Activated CD4-positive, alpha-beta T cell treated with anti-CD3 and anti-CD28 coated beads for 48 hours (primary cell): ENCODE measurements at regions not wholly inside any gene's neighbourhood (a gene's known extent, or its start where the extent isn't known, plus 50 kb on each side); places are given as distances from the start of the nearest gene placed in this dataset.
"Not testable (repeated sequence)": the region's sequence is repeated elsewhere in the genome, so short reads cannot be mapped to it uniquely, and the experiment has no call there.

Experiments
- DNase-seq: peaks from one replicate; pipeline ENCODE4 v3.0.0-alpha.2; 2020

DNA sequence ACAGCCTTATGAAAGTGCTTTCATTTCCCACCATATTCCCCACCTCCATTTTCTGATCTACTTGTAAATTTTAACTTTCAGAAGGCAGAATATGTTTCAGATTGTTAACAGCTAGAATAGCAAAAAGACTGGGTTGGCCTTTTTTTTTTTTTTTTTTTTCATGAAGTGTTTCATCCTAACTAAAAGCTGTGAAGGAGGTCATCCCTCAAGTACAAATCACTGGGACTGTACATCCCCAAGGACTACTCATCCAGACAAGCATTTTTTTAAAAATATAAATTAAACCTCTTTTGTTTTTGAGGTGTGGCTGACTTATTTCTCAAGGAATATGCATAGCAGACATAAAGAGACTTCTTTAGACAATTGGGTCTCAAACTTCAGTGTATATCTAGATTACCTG lies 542.1 kb upstream of the TUSC1 start:
- no peak for DNase-seq

DNA sequence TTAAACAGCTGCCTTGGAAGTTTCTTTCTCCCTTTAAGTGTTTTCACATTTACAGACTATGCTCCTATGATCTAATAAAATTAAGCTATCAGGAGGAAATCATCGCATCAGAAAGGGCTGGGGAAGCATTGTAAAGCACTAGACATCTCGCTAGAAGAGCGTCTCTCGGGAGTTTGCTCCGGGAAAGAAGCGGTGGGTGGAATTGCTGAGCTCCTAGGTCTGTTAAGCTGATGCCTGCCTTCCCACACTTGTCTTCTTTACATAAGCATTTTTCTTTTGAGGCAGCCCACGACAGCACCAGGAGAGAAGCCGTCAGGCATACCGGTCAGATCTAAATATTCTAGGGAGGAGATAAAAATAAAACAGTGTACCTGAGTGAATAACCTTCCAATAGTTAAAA lies 541.7 kb upstream of the TUSC1 start:
- no peak for DNase-seq

DNA sequence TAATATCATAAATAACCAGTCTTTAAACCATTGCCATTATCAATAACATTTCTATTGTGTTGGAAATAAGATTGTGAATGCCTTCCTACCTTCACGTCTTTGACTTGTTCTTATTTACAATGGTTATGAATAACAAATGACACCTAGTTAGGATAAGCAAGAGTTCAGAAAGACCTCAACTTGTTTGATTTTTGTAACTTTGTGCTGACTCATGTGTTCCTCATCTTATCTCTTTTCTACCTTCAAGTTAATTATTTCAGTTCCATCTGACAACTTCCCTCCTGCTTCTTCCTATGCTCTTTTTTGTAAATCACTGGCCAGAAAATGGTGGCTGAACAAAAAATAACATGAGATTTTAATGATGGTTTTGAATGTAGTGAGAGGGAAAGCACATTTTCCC lies 538.5 kb upstream of the TUSC1 start:
- DNase-seq: no peak

DNA sequence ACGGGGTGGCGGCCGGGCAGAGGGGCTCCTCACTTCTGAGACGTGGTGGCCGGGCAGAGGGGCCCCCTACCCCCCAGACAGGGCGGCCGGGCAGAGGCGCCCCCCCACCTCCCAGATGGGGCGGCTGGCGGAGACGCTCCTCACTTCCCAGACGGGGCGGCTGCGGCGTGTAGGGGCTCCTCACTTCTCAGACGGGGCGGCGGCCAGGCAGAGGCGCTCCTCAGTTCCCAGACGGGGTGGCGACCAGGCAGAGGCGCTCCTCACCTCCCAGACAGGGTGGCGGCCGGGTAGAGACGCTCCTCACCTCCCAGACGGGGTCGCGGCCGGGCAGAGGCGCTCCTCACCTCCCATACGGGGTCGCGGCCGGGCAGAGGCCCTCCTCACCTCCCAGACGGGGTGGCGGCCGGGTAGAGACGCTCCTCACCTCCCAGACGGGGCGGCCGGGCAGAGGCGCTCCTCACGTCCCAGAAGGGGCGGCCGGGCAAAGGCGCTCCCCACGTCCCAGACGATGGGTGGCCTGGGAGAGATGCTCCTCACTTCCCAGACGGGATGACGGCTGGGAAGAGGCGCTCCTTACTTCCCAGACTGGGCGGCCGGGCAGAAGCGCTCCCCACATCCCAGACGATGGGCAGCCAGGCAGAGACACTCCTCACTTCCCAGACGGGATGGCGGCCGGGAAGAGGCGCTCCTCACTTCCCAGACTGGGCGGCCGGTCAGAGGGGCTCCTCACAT lies 536.6 kb upstream of the TUSC1 start:
- DNase-seq: not testable (repeated sequence)

DNA sequence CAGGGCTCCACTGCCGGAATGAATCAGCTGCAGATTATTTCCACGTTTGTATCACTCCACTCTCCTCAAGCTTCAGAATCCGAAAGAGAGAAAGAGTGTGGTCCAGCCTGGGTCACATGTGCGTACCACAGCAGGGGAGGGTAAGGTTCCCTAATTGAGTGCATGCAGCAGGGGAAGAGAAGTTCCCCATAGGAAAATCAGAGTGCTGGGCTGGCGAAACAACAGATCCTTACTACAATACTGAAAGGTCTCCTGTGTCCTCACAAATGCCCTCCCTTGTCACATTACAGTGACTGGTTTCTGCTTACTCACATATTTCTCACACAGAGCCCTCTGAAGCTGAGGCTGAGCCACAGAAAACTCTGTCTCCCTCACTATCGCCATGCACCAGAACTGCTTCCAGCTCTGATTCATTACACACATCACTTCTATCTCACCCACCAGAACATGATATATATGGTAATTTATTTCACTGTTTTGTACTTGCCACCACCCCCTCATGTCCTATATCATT lies 532.2 kb upstream of the TUSC1 start:
- no peak for DNase-seq

DNA sequence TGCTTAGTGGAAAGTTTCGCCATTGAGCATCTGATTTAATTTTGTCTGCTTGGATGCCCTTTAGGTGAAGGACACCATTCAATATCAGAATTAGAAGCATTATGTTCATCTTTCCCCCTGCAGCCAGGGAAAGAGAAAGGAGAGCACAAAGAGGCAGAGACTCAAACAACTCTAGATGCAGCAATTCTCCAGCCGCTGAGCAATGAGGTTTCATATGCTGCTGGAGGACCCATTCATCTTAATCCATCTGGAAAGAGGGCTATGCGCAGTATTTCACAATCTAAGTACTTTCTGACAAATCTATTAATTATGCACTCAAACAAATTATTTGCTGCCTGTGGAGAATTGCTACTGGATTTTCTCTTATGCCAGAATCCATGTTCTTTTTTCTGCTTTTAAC lies 527.0 kb upstream of the TUSC1 start:
- no peak for DNase-seq

DNA sequence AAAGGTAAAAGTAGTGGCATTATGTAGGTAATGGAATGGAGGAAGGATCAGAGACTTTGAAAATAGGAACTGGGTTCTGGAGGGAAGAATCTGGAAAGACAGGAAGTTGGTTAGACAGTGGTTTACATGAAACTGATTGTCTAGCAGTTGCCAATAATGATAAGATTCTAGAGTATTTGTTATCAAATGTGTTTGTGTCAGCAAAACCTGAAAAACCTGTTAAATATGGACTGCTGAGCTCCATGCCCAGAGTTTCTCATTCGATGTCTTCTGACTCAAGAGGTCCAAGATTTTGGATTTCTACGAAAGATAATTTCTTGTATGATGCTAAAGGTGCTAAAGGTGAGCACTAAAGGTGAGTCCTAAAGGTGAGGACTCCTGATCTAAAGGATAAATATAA lies 515.0 kb upstream of the TUSC1 start:
- DNase-seq: no peak

DNA sequence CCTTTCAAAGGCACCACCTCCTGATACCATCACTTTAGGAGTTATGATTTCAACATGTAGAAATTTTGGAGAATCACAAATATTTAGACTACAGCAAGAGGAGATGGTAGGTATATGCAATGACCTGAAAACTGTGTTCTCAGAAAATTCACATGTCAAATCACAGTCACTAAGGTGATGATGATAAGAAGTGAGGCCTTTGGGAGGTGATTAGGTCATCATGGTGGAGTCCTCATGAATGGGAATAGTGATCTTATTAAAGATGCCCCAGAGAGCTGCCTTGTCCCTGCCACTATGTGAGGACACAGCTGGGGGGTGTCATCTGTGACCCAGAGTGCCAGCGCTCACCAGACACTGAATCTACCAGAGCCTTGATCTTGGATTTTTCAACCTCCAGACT lies 513.5 kb upstream of the TUSC1 start:
- DNase-seq: no peak

DNA sequence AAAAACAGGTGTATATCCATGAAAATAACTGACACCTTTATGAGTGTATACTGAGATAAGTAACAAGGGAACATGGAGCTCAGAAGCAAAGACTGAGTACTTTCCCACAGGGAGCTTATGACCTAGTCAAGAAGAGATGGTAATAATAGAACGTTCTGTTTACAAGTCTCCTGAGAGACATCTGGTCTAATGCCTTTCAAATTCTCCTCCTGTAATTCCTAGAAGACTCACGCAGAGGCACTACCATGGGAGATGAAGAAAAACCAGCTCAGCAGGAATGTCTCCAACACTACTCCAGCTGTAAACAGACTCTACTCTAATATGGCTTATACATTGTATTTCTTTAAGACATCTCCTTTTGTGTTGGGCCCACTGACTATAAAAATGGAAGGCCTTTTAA lies 503.6 kb upstream of the TUSC1 start:
- no peak for DNase-seq

DNA sequence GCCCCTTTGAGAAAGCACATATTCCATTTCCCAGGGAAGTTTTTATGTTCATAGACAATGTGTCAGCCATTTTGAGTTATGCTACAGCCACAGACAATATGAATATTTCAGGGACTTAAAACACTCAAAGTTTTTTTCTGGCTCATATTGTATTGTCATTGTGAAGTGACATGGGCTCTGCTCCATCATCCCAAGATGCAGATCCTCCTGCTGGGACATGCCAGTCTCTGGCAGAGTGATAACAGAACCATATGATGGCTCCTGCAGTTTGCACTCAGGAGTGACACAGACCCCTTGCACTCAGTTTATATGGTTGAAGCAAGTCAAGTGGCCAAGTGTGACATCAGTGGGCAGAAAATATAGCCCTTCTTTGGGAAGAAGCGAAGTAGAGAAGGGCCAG lies 498.4 kb upstream of the TUSC1 start:
- no peak for DNase-seq

DNA sequence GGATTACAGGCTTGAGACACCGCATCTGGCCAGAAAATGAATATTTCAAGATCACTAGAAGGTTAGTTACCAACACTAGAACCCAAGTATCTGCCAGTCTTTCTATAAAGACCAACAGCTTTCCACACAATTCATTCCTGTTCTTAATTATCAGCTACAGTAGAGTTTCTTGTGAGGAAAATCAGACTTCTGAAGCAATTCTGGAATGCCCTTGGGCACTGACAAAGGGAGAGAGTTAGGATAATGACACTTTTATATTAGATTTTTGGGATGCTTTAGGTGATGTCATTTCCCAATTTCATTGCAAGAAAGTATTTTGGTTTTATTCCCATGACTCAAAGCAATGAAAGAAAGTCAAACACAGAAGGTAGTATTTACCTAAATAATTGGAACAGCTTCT lies 497.0 kb upstream of the TUSC1 start:
- DNase-seq: no peak

DNA sequence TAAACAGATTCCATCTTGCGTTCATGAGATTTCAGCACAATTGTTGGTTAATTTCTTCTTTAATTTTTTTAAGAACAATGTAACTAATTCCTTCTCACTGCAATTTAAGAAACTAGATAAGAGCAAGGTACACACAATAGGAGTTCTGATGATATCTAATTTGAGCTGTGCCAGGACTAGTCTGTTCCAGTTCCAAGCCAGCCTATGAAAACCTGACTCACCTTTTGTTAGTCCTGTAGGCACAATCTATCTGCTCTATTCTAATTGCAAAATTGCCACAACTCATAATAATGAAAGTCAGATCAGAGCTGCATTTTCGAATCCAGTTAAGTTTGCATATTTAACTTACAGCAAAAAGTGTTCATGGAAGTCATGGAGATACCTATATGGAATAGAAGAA lies 494.1 kb upstream of the TUSC1 start:
- DNase-seq: no peak

DNA sequence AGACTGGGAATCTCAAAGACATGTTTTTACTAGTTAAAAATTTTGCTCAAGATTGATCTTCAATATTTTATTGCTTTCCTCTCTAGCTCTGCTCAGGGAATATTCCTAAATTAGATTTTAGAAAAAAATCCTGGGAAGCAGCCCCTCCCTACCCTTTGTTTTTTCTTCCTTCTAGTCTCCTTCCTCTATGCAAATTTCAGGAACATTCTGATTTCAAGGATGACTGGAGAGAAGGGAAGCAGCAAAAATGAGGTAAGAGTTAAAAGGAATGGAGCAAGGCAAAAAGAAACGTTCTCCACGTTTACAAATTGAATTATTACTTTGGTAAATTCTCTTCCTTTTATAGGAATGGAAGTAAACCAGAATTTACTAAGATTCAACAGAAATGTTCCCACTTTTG lies 493.4 kb upstream of the TUSC1 start:
- no peak for DNase-seq

DNA sequence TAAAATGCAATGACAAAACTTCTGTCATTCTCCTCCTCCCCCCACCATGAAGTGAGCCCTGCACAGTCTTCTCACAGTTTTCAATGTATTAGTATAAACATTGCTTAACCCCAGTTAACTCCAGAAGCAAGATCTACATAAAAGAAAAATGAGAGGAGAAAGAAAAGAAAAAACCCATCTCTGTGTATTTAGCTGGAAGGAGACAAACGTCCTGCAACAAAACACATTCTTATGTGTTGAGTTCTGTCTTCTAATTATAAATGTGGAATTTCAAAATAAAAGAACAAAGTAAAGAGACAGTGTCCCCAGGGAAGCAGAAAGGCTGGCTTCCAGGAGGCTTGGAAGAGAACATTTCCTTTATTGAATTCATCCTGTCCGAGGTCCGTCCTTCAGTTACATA lies 491.9 kb upstream of the TUSC1 start:
- no peak for DNase-seq

DNA sequence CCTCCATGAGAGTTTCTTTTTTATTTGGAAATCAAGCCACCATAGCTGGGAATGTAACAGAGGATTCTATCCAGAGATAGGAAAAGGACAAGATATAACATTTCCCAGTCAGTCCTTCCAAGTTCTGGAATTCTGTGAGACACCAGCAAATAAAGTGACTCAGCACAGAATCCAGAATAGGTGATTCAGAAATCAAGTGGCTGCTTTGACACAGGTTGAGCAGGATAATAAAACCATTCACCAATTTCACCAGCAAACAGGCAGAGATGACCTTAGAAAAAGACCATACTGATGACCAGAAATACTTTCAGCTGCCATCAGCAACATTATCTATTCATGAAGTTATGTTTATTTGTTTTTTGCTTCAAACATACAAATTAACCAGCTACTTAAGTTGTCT lies 491.5 kb upstream of the TUSC1 start:
- no peak for DNase-seq

DNA sequence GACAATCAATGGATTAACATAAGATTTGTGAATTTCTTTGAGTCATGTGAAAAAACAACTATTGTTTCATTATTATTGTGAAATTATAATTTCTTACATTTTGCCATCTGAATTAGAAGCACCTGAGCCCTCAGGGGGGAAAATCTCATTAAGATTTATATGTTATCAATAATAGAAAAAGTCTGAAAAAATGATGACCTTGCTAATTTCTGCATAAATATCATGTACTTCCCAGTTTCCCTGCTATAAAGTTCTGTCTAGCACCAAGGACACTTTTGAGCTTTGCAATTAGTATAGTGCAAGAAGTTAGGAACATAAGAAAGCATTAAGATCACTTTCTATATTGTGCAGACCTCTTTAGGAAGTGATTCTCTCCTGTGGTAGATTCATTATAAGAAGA lies 488.3 kb upstream of the TUSC1 start:
- no peak for DNase-seq

DNA sequence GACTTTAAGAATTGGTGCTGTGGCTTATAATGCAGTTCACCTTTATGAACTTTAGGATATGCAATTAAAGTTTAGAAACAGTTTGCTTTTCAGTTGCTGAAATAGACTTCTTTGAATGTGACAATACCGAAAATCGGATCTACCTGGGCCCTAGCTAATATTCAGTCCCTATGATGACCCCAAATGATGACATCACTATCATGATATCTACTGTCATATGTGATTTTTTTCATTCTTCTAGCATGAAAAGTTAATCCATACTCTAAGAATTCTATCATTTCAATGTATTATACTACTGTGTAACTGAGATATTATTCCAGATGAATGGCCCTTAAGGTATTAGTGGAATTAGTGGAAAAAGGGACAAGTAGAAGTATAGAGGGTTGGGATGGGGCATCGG lies 487.2 kb upstream of the TUSC1 start:
- DNase-seq: no peak

DNA sequence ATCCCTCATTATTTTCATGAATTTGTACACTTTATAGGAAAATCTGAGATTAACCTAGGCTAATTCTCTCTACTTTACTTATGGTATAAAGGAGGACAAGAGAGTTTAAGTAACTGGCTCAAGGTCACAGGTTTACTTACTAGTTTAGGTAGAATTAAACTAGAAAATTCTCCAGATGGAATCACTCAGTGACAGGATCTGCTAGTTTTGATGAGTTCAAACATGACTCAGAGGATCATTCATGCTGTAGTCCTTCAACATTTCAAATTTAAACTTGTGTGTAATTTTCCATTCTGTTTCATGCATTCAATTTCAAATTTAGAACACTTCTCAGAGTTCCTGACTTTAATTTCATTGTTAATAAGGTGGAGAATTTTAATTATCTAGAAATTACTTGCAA lies 485.7 kb upstream of the TUSC1 start:
- DNase-seq: no peak

DNA sequence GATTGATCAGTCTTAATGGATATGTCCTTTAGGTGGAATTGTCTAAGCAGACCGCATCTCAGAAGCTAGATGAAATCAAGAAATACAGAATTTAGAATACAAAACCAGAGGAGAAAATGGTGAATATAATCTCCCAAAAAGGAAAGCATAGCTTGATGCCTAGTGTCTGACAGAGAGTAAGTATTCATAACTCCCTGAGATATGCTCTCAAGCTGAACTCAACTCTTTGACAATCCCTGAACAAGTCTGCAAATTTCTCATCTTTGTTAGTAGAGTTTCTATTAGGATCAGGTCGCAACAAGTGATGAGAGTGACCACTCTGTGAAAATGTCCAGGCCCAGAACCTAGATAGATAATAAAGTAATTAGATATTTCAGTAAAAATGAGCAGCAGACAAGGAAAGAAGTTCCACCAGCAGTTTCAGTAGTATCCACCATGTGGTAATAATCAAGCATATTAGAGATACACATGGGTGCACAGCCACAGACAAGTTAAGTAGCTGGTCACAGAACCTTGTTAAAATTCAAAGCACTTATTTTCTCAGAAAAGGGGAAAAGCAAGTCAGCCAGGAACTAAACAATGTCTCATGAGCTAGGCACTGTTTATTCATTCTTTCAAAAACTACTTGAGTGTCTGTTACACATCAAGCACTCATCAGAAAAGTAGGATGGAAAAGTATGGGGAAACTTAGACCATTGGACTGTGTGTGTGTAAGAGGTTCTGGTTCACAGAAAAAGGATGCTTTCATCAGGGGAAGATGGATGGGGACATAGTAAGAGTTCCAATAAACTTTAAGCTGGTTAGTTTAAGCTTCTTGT lies 481.5 kb upstream of the TUSC1 start:
- no peak for DNase-seq

DNA sequence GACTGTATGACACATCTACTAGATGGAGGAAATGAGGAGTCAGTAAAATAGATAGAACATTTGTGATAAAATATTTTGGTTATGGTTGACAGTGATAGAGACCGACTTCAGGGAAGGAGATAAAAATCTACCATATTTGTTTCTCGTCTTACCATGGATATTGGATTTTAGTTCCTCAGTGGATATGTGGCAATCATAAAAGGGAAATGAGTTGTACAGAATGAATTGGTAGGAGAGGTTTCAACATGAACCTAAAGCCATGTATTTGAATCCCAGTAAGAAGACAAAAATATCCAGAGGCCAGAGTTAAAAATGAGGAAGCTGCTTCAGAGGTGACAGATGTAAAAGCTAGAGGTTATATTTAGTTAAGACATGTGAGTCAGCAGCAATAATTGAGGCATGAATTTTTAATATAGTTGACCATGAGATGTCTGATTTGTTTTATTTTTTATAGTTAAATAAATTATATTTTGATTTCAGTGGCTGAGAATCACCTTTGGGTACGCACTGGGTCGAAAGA lies 480.4 kb upstream of the TUSC1 start:
- no peak for DNase-seq

DNA sequence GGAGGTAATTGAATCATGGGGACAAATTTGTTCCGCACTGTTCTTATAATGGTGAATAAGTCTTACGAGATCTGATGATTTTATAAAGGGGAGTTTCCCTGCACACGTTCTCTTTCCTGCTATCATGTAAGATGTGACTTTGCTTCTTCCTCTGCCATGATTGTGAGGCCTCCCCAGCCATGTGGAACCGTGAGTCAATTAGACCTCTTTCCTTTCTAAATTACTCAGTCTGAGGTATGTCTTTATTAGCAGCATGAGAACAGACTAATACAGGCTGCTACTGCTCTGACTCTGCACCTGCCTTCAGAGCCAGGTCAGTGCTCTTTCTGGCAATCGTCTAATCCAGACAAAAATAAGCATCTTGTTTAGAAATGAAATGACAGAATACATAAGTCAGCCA lies 479.2 kb upstream of the TUSC1 start:
- DNase-seq: no peak

DNA sequence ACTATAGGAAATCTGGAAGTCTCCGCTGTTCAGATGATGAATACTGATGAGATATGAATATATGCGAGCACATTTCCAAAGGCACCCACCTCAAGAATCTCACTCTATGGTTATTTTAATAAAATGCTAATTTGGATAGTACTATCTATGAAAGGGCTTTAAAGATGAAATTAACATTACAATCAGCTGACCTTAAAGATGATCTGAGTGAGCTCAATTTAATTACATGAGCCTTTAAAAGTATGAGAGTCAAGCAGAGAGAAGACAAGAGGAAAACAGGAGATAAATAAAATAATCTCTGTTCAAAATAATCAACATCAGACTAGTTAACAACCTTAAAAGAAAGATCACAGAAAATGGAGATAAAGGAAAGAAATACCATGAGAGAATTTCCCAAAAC lies 474.1 kb upstream of the TUSC1 start:
- DNase-seq: no peak

DNA sequence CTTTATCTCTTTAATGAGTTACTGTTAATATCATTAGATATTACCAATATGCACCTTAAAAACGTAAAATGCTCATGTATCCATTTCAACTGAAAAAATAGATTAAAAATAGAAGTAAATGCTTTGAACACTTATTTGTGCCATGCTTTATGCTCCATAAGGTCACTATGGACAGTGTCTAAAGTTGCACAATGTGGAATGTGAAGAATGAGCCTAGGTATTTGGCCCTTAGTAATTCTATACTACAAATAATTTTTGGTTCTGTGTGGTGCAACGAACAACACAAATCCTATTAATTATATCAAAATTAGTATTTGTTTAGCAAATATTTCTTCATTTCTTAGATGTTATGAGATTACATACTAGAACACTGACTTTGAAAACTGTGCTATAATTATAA lies 469.9 kb upstream of the TUSC1 start:
- DNase-seq: no peak

DNA sequence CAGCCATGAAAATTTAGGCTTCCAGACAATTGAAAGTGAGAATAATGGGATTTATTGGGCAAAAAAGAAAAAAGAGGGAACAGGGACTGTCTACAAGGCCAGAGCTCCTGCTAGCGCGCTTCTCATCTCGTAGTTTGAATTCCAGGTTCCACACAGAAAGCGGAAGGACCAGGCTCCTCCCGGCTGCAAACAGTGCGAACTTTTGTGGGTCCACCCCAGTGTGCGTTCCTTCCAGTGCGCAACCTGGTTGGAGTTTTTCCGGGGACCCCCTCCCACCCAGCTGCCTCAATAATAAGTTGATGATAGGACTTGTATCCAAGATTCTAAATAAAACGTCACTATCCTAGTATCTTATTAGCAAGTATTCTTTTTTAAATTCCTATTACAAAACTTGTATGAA lies 467.7 kb upstream of the TUSC1 start:
- DNase-seq: no peak
